Activated CD4-positive, alpha-beta T cell treated with anti-CD3 and anti-CD28 coated beads, Interleukin-10, Interleukin-2, amounts not matched to agents 100 ng/mL and 50 ng/mL, durations not matched to agents 16 hours and 8 hours (primary cell): ENCODE measurements at regions not wholly inside any gene's neighbourhood (a gene's known extent, or its start where the extent isn't known, plus 50 kb on each side); places are given as distances from the start of the nearest gene placed in this dataset.

ENCODE experiments used
- DNase-seq: peaks from one replicate; pipeline ENCODE4 v3.0.0-alpha.2; 2020

DNA sequence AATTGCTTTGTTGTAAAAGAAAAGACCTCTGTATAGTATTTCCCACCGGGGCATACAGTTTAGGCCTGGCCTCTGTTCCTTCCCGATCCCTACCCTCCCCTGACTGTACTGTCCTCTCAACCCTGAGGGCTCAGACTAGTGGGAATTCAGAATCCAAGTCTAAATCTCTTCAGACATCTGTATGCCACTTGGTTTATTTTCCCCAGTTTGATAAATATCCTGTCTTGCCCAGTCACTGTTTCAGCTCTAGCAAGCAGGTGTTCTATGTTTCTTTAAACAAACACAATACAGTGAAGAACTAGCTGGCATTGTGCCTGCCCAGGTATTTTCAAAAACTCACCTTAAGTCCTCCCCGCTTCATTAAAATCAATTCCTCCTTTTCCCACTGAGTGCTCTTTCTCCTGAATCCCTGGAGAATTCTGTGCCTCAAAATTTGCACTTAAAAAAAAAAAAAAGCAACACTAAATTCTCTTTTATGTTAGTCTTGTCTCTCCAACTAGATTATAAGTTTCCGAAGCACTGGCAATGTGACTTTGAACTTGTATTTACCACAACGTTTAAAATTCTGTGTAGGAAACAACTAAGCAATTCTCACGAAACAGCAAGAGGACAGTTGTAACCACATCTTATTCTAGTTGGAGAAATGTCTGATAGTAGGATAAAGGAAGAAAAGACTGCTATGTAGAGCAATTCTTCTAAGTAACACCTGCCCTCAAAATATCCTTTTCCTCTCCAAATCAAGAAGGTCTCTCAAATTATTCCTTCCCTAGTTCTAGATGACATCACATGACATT is 112.0 kb upstream of the CARMIL1 start:
- DNase-seq, result no peak

DNA sequence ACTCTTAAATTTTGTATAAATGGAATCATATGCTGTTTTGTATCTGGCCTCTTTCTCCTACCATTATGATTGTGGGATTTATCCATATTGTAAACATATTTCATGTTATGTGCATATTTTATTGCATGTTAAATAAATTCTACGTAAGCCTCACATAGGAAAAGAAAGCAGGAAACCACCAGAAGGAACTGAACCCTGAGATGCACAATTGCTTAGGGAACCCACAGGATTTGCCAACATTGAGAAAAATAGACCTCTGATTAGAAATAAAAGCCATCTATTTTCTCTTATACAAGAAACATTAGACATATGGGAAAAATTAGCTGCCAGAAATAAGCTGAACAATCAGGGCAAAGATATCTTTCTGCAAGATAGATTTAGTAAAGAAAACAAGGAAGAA is 111.2 kb upstream of the CARMIL1 start:
- DNase-seq, result no peak

- DNase-seq, result no peak
These were observed 110.5 kb upstream of the CARMIL1 start for GRCh38 chr6:25168637-25169036.

DNA sequence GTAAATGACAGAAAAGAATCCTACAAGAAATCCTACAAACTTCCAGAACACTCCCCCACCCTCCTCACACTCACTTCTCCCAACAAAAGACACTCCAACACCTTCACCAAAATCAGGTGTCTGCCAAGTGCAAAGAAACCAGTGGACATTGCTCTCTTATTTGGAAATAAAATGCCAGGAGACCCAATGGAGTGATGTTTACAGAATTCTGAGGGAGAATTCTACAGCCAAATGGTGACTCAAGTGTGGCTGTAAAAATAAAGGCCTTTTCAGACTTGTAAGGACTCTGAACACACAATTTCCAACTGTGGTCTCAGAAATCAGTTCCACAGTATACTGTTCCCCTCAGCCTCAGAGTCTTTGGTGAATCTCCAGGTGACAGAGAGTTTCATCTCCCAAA is 109.6 kb upstream of the CARMIL1 start:
- DNase-seq, result no peak

DNA sequence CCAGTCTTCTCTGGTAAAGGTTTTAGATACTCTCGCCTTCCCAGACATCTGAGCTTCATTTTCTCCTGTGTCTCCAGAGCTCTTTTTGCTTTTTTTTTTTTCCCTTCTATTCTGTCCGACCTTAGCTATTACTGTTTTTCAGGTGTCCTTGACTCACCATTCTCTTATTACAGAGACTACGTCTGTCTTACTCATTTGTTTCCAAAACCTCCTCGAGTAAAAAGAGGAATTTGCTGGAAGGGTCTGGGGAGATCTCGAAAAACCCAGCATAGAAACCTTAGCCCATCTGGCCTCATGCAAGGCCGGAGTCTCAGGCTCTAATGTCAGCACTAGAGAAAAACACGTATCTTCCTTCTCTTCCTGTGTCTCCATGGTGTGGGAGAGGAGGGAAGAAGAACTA is 109.2 kb upstream of the CARMIL1 start:
- DNase-seq, result no peak

- DNase-seq, result no peak
These were observed 108.5 kb upstream of the CARMIL1 start for GRCh38 chr6:25170640-25171039.

- no peak for DNase-seq
These were observed 107.9 kb upstream of the CARMIL1 start for GRCh38 chr6:25171301-25171700.

DNA sequence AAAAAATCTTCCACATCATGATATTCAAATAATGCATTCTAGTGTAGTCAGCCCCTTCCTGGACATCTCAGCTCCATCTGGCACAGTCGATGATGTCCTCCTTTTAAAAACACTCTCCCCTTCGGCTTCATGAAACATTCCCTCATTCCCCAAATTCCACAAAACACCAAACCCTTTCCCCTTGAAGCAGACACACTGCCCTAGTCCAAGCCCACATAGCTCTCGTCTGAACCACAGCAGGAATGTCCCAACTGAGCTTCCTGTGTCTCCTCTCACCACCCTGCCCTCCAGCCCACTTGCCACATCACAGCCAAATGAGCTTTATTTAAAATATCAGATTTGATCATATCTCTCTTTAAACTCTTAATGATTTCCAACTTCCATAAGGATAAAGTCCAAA is 106.4 kb upstream of the CARMIL1 start:
- no peak for DNase-seq

DNA sequence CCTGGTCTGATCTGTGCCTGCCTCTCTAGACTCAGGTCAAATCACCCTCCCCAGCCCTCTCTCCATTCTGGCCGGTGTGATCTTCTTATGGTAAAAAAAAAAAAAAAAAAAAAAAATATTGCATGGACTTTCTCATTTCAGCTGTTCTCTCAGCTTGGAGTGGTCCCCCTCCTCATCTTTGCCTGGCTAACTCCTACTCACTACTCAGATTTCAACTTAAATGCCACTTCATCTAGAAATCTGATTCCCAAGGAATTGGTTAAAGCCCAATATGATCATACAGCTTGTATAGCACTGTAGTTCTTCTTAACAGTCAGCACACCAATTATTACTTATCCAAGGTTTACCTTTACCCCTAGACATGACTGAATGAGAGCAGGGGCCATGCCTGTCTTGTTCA is 105.9 kb upstream of the CARMIL1 start:
- DNase-seq, result no peak

DNA sequence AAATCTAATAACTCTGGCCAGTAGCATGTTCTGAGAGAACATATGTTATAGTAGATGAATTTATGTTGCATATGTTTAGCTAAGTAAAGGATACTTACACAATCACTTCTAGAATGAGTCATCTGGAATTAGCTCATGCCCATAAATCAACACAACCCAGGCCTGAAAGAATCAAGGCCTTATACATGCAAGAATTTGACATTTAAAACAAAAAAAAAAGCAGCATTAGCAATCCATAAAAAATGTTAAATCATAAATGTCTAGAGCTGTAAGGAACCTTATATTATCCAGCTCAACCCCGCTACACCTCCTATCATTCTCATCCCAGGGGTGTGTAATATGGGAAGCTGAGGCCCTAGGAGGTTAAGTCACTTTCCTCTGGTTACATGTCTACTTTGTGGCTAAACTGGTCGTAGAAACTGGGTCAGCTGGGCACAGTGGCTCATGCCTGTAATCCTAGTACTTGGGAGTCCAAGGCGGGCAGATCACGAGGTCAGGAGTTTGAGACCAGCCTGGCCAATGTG is 105.2 kb upstream of the CARMIL1 start:
- DNase-seq, result peak; percentile 67

- DNase-seq, result no peak
These were observed 104.5 kb upstream of the CARMIL1 start for GRCh38 chr6:25174678-25175077.

DNA sequence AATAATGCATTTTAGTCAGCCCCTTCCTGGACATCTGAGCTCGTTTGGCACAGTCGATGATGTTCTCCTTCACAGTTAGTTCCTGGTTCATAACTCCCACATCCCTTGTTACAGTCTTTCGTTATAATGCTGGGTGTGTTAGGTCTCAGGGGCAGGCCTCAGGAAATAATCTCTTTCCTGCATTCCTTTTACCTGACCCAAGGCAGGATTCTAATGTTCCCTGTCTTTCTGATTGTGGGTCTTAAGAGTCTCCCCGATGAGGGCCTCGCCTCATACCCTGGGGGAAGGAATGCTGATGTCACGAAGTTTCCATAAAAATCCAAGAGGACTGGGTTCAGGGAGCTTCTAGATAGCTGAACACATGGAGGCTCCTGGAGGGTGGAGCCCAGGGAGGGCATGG is 104.0 kb upstream of the CARMIL1 start:
- DNase-seq, result no peak

DNA sequence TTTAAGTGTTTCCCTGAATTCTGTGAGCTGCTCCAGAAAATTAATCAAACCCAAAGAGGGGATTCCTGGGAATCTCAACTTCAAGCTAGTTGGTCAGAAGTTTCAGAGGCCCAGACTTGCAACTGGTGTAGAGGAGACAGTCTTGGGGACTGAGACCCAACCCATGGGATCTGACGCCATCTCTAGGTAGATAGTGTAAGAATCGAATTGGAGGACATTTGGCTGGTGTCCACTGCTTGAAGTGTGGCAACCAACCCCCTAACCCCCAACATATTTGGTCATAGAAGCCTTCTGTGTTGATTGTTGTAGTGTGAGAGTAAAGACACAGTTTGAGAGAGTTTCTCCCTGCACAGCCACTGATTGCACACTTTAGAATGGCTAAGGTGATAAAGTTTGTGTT is 103.5 kb upstream of the CARMIL1 start:
- DNase-seq, result peak; percentile 46

GRCh38 chr6:25176466-25176865 is 102.7 kb upstream of the CARMIL1 start:
- no peak for DNase-seq

DNA sequence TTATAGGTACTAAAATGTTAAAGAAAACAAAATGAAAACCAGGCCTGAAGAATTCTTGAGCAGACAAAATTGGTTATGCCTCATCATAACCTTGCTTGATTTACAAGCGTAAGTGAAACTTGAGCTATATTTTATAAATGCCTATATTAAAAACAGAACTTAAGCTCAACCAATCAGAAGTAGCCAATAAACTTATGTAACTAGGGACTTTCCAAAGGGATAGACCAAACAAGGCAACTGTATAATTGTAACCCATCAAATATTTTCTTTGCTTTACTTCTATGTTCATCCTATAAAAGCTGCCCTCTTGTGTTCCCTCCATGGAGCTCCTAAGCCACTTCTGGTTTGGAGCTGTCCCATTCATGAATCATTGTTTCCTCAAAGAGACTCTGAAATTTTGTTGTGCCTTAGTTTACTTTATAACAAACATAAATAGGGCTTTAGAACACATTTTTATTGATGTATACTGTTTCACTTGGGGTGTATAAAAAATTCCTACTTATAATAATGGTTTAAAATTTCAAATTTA is 101.6 kb upstream of the CARMIL1 start:
- peak; percentile 44 for DNase-seq

DNA sequence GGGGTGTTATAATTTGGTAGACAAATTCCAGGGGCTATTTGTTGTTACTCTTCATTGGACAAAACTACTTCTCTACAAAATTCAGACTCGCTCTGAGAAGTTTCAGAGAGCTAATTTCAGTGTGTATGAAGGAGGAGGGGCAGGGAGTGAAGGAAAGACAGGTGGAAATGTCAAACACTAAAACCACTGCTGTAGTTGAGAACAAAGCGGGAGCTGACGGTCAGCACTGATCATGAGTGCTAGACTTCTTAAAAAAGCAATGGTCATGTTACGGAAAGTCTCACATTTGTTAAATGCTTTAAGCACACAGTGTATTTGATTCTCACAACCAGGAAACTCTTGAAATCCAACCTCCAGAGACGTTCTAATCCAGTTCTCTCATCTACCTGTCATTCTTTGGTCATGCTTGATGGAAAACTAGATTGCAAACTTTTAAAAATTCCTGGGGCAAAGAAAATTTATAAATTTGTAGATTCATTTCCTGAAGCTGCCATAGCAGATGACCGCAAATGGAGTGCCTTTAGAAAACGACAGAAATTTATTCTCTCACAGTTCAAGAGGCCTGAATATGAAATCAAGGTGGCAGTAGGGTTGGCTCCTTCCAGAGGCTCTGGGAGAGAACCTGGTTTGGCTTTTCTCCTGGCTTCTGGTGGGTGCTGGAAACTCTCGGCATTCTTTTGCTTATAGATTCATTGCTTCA is 100.7 kb upstream of the CARMIL1 start:
- DNase-seq, result no peak

GRCh38 chr6:25179051-25179778 is 100.0 kb upstream of the CARMIL1 start:
- peak; percentile 82 for DNase-seq

GRCh38 chr6:25180630-25181349 is 98.4 kb upstream of the CARMIL1 start:
- no peak for DNase-seq

DNA sequence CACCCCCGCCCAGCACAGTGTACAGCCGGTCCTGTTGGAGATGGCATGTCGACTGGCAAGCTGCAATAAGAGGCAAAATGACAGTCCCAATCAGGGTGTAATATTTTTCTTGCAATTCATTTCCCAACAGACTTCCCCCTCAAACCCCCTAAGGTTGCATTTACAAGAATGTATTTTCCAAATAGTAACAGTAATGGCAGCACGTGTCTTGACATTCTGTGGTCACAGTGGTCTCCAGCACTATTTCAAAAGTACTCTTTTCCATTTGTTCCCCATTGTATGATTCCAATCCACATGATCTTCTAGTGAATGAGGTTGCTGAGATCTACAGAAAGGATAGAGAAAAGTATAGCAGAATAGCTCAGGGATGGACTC is 97.8 kb upstream of the CARMIL1 start:
- DNase-seq, result no peak

- peak; percentile 55 for DNase-seq
These were observed 97.3 kb upstream of the CARMIL1 start for GRCh38 chr6:25181923-25182322.

DNA sequence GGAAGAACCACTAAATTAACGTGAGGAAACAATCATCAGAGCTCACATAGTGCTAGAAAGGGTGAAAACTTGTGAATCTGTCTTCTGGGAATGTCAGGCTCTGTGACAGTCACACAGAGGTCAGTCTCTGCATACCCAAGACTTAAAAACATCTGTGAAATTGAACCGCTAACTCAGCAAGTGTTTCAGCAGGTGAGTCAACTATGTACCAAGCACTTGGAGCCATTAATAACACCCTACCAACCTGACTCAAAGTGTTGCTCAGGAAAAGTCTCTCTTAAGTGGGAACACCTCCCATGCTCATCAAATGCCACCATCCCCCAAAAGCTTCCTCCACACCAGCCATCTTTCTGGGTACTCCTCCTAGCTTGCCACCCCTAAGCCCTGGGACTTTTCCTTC is 92.3 kb upstream of the CARMIL1 start:
- DNase-seq, result peak; percentile 63

GRCh38 chr6:25188232-25188631 is 90.9 kb upstream of the CARMIL1 start:
- DNase-seq, result no peak
